ENCODE measurements at regions not wholly inside any gene's neighbourhood (a gene's known extent, or its start where the extent isn't known, plus 50 kb on each side); places are given as distances from the start of the nearest gene placed in this dataset.

- H3K4me3 ChIP-seq, result no peak overlapping the region
- H3K27ac ChIP-seq, result no peak overlapping the region
- no peaks in the 10 kb centered on the region for H3K9me3 ChIP-seq
- no peak for TF ChIP-seq POLR2A (IDR thresholded peaks at IDR 0.05)
- TF ChIP-seq CTCF (IDR thresholded peaks at IDR 0.05), result no peak
- TF ChIP-seq POLR2AphosphoS5 (IDR thresholded peaks at IDR 0.05), result no peak
- no peaks in the 10 kb centered on the region for H3K27me3 ChIP-seq
- no peaks in the 10 kb centered on the region for H3K4me1 ChIP-seq
- no peaks in the 10 kb centered on the region for H3K36me3 ChIP-seq
- no peak for DNase-seq (ENCODE audit: low spot score in 2 of 2)
- intact Hi-C loops (cut with DNase I; ENCODE audit: low total_unique reads), result no loop called here
Measured at GRCh38 chr13:37344056-37344455, 238.6 kb upstream of the CSNK1A1L start.

- intact Hi-C loops (cut with DNase I; ENCODE audit: low total_unique reads), result no loop called here
- H3K4me1 ChIP-seq, result no peaks in the 10 kb centered on the region
- H3K36me3 ChIP-seq, result no peaks in the 10 kb centered on the region
- H3K4me3 ChIP-seq, result no peak overlapping the region
- no peaks in the 10 kb centered on the region for H3K9me3 ChIP-seq
- no peak for TF ChIP-seq POLR2A (IDR thresholded peaks at IDR 0.05)
- TF ChIP-seq POLR2AphosphoS5 (IDR thresholded peaks at IDR 0.05), result no peak
- no peak for TF ChIP-seq CTCF (IDR thresholded peaks at IDR 0.05)
- DNase-seq (ENCODE audit: low spot score in 2 of 2), result no peak
- no peaks in the 10 kb centered on the region for H3K27me3 ChIP-seq
- H3K27ac ChIP-seq, result no peak overlapping the region
Measured at GRCh38 chr13:37342205-37342604, 236.7 kb upstream of the CSNK1A1L start.

- TF ChIP-seq POLR2A (IDR thresholded peaks at IDR 0.05), result no peak
- no peak for TF ChIP-seq CTCF (IDR thresholded peaks at IDR 0.05)
- TF ChIP-seq POLR2AphosphoS5 (IDR thresholded peaks at IDR 0.05), result no peak
- Histone ChIP-seq H3K36me3 (no peaks in the 10 kb centered on the region), H3K27me3 (no peaks in the 10 kb centered on the region), H3K4me1 (no peaks in the 10 kb centered on the region), H3K4me3 (no peak overlapping the region), H3K9me3 (no peaks in the 10 kb centered on the region), H3K27ac (no peak overlapping the region)
- intact Hi-C loops (cut with DNase I; ENCODE audit: low total_unique reads), result no loop called here
- DNase-seq (ENCODE audit: low spot score in 2 of 2), result no peak
Measured at GRCh38 chr13:37340901-37341670, 235.6 kb upstream of the CSNK1A1L start.

GRCh38 chr13:37339386-37339735 is 233.9 kb upstream of the CSNK1A1L start:
- no peak for TF ChIP-seq POLR2A (IDR thresholded peaks at IDR 0.05)
- TF ChIP-seq POLR2AphosphoS5 (IDR thresholded peaks at IDR 0.05), result no peak
- Histone ChIP-seq H3K36me3 (no peaks in the 10 kb centered on the region), H3K27me3 (no peaks in the 10 kb centered on the region), H3K9me3 (no peaks in the 10 kb centered on the region), H3K4me3 (no peak overlapping the region), H3K27ac (no peak overlapping the region), H3K4me1 (no peaks in the 10 kb centered on the region)
- no peak for DNase-seq (ENCODE audit: low spot score in 2 of 2)
- intact Hi-C loops (cut with DNase I; ENCODE audit: low total_unique reads), result no loop called here

- TF ChIP-seq POLR2A (IDR thresholded peaks at IDR 0.05) (no peak), POLR2AphosphoS5 (IDR thresholded peaks at IDR 0.05) (no peak), CTCF (IDR thresholded peaks at IDR 0.05) (no peak)
- Histone ChIP-seq H3K27ac (no peak overlapping the region), H3K9me3 (no peaks in the 10 kb centered on the region), H3K4me3 (no peak overlapping the region), H3K27me3 (no peaks in the 10 kb centered on the region), H3K4me1 (no peaks in the 10 kb centered on the region), H3K36me3 (no peaks in the 10 kb centered on the region)
- DNase-seq (ENCODE audit: low spot score in 2 of 2), result no peak
- intact Hi-C loops (cut with DNase I; ENCODE audit: low total_unique reads), result no loop called here
Measured at GRCh38 chr13:37338726-37339385, 233.4 kb upstream of the CSNK1A1L start.
